DMS114 treated with DMSO at 0.1 percent for 48 hours (cell line): ENCODE measurements at regions not wholly inside any gene's neighbourhood (a gene's known extent, or its start where the extent isn't known, plus 50 kb on each side); places are given as distances from the start of the nearest gene placed in this dataset.

ENCODE experiments used
- DNase-seq: peaks from one replicate; lab custom pipeline; 2025; ENCODE audit not compliant: unreplicated experiment; lab: John Stamatoyannopoulos, UW

DNA sequence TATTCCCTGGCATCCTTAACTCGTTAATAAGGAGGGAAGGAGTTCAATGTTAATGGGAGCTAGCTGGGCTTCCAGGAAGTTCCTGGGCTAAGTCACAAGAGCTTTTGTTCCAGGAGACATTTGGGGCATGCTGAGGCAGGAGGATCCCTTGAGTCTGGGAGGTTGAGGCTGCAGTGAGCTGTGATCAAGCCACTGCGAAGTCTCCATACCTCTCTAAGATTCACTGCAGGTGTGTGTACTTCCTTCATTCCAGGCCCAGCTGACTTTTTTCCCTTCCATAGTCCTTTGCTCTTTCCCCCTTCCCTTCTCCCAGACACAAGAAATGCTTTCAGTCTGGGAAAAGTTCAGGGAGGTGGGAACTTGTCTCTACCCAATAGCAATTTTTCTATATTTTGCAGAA lies 489.8 kb downstream of the NPIPA7 start:
- no peak for DNase-seq

DNA sequence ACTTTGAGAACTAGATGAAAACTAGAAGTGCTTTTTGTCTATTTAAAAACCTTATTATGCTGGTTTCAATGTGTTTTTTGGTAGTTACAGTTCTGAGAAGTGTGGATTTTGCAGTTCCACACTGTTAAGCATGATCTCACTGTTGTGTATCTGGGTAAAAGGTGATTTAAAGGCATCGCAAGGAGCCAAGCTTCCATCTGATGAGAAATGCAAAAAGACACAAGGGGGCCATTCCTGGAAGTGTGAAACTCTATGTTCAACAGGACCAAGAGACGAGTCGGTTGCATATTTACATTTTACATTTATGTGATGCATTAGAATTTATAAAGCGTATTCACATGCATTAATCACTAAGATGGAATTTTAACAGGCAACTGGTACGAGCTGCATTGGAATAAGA lies 490.8 kb downstream of the NPIPA7 start:
- no peak for DNase-seq

DNA sequence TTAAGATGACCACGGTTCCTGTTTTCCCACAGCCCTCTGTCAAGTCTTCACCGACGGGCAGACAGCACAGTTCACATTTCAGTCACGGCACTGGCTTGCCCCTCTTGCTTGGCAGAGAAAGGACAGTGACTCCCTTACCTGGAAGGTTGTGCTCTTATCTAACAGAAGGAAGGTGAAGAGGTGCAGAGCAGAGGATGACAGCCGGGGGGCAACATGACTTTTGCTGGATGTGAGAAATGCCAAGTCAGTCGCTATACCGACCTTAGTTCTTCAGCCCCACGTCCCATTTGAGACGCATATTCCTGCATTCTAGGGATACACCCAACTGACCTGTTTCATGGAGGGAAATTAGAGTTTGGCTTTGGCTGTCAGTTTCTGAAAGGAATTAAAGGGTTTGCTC lies 492.3 kb downstream of the NPIPA7 start:
- DNase-seq: no peak

DNA sequence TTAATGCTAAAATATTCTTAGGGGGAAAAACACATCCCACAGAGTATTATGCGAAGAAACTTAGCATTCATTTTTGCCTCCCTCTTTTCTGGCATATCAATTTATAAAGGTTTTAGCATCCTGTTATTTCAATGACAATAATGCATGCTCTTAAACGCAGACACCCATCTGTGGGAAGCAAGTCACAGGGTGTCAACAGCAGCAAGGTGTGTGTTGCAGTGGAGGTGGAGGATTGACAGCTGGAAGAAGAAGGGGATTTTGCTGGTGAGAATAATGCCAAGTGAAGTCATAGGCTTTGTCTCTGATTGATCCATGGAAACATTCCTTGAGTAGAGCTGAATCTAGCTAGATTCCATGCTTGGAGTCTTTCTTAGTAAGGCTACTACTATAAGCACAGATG lies 498.1 kb downstream of the NPIPA7 start:
- no peak for DNase-seq

DNA sequence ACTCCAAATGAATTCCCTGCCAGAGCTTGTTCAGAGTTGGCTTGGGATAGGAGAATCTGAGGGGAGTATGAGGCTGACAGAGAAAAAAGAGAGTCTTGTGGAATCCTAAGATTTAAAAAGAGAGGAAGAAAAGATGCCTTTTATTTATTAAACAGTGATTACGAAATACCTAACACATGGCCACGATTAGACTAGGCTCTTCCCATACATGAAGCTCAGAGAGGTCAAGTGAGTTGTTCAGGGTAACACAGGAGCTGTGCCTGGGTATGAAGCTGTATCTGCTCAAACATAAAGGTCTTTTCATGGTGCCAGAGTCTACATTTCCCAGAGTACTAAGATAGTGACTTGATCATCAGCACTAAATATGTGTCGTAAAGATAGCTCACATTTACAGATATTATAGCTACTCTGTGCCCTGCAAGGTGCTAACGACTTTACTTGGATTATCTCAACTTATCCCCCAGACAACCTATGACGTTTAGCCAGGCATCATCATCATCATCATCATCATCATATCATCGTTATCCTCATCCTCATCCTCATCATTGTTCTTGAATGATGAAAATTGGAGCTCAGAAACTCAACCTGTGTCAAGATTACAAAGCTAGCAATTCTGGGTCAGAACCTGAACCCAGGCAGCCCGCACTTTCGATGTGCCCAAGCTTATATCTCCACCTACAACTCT lies 500.8 kb downstream of the NPIPA7 start:
- no peak for DNase-seq

DNA sequence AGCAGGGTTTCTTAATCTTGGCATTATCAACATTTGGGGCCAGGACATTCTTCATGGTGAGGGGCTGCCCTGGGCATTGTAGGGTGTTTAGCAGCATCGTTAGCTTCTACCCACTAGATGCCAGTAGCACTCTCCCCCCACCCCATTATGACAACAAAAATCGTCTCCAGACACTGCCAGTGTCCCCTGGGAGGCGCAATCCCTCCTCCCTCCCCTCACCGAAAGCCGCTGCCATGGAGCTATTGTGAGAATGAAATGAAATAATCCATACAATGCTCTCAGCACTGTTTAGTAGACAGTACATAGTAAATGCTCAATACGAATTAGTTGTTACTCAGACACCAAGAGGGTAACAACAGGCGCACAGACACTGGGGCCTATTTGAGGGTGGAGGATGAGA lies 502.9 kb downstream of the NPIPA7 start:
- DNase-seq: no peak

DNA sequence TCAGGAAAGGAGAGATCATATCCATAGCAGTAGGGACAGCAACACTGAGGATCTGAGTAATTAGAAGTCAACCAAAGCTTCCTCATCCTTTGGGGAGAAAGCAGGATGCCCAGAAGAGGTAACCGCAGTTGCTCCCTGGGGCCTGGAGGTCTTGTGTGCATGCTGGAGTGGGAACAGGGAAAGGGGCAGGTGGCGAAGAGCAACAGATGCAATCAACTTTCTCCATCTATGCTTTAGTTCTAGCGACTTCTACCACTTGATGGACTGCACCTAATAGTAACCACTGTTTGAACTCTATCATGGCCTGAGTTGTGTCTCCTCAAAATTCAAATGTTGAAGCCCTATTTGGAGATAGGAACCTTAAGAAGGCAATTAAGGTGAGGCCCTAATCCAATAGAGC lies 503.8 kb downstream of the NPIPA7 start:
- DNase-seq: no peak

DNA sequence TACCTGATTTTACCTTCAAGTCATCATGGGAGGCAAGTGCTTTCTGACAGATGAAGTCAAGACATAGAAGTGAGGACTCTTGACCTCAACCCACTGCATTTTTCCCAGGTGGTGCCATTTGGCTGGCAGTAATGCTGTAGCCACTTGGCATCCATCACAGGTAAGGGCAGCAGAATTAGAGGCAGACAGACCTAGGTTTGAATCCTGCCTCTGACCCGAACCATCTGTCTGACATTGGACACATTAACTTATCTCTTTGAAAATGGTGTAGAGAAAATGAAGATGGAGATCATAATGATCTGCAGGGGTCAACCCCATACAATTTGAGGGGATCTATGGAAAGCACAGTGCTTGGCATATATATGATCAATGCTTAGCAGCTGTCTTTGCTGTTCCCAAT lies 505.5 kb downstream of the NPIPA7 start:
- no peak for DNase-seq

DNA sequence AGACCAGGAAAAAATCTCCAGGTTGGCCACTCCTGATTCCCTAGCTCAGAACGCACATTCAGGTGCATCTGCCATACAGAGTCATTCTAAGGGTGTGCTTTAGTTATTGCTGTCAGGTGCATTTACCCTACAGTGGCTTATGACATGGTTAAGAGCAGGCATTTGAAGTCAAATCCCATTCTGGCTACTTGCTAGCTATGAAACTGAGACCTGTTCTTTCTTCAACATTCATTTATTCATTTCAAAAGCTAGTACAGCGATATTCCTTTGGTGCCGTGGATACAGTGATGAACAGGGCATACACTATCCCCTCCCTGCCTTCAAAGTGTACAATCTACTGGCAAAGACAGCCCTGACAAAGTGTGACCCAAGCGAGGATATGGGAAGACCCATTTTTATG lies 508.3 kb downstream of the NPIPA7 start:
- no peak for DNase-seq

DNA sequence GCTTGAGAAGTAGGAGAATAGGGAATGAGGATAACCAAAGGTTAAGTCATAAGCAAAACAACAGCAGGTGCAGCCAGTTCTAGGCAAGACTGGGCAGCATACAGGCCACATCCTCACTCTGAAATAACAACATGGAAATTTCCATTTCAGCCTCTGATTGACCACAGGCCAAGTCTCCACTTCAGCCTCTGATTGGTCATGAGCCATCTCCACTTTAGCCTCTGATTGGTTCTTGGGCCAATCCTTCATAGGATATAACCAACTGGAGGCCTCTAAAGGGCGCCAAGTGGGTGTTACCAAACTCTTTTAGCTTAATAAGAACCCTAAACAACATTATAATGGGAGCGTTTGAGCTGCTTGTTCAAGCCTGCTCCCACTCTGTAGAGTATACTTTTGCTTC lies 512.0 kb downstream of the NPIPA7 start:
- DNase-seq: no peak

DNA sequence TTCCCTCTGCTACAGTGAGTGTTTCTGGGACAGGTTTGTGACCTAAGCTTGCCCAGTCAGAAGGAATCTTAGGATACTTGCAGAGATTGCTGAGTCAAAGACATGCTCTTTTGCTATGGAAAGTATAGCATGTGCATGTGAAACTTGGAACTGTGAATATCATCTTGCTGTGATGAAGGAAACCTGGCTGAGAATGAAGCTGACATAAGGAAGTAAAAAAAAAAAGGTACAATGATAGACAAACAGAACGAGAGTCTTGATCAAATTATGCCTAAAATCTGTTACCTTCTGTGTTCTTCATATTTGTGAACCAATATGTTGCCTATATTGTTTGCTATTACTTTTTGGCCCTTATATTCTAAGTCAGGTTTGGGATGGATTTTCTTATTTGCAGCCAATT lies 525.7 kb downstream of the NPIPA7 start:
- no peak for DNase-seq

DNA sequence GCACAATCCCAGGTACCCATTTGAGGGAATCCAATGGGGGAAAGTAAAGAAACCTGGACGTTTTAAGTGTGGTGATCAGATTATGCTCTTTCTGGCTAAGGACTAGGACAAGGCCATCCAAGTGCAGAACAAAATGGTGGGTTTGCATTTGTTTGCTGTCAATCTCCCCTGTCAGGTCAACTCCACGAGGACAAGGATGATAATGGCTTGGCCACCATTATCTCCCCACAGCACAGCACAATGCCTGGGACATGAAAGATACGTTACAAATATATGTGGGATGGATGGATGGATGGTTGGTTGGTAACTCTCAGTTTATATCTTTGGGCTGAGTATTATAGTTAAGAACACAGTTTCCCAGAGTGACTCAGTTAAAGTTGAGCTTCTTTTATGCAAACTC lies 526.9 kb downstream of the NPIPA7 start:
- no peak for DNase-seq

DNA sequence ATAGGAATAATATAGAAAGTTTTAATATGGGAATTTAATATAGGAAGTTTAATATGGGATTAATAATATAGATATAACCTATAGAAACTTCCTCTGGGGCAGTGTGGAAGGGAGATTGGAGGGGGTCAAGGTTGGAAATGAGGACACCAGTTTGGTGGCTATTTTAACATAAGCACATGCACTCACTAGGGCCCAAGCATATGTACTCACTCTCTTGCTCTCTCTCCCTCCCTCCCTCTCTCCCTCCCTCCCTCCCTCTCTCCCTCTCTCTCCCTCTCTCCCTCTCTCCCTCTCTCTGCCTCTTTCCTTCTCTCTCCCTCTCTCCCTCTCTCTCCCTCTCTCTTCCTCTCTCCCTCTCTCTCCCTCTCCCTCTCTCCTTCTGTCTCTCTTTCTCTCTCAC lies 528.1 kb downstream of the NPIPA7 start:
- DNase-seq: no peak

DNA sequence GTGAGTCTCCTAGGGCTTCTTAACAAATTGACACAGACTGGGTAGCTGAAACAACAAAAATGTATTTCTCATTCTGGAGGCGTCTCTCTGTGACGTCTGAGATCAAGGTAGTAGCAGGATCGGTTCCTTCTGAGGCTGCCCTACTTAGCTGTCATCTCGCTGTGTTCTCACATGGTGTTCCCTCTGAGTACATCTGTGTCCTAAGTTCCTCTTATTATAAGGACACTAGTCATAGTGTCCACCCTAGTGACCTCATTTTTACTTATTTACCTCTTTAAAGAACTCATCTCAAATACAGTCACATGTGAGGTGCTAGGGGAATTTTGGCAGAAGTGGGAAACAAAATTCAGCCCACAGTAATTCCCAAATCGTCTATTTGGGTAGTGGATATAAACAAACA lies 529.1 kb downstream of the NPIPA7 start:
- DNase-seq: no peak

DNA sequence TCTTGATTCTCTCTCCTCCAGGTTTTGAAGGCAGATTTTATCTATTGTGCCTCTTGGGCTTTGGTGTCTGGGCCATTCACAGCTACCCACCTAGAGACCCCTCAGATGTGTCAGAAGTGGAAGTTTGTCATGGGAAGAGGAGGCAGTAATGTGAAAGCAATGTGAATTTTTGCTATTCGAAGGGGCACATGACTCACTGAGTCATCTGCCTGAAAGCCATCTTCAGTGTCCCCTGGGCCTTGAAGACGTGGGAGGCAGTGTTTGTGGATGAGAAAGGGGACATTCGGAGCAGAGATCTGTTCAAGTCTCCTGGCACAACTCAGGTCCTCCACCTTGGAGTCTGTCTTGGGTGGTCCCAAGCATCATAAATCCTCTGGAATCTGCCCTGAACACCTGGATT lies 530.2 kb downstream of the NPIPA7 start:
- DNase-seq: no peak

DNA sequence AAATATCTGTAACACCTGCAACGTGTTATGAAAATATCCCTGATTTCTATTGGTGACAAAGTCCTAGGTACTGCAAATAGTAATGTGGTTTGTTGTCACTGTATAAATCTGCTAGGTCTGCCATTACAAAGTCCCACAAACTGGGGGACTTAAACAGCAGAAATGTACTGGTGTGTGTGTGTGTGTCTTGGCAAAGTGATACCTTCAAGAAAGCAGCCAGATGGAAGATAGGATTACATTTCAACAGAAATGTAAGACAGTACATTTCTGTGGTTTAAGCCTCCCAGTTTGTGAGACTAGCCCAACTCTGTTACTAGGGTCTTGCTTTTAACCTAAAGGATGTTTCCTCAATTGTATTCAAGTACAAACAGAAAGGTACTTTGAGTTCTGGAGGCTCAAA lies 531.7 kb downstream of the NPIPA7 start:
- DNase-seq: no peak

DNA sequence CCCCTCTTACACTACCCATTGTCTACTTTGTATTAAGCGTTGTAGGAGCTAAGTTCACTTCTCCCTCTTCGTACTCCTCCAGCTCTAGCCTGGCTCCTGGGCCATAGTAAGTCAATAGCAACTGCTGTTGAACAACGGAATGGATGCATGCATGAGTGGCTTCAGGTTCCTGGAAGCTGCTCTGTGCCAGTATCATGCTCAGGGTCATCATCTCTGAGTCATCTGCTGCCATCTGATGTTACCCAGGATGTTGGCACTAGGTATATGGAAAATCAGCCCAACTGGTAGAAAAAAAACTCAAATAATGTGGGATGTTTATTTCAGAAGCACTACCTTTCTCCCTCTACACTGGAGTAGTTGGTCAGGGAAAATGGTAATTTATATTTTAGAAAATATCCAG lies 536.8 kb downstream of the NPIPA7 start:
- no peak for DNase-seq

DNA sequence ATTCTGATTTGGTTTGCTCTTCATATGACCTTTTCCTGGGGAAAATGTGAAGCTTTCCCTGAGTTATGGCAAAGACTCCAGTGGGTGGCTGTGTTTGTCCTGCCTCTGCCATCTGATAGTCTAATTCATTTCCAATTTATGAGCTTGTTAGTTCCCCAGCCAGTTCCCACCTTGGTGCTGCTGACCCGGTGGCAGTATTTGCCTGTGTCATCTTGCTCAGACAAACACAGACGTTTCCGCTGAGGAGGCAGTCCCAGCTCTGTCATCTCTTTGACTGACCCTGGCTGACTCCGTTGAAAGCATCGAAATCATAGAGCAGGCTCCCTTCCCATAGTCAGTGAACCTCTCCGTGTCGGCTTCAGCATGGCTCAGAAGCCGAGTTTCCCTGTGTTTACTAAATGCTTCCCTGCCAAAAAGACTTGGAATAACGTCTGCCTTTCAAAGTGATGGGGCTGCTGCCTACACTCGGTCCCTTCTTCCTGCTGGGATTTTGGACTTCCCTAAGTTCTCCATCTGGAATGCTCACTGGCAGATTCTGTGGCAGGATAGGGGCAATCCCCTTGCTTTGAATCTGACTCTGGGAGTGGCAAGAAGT lies 538.3 kb downstream of the NPIPA7 start:
- no peak for DNase-seq

DNA sequence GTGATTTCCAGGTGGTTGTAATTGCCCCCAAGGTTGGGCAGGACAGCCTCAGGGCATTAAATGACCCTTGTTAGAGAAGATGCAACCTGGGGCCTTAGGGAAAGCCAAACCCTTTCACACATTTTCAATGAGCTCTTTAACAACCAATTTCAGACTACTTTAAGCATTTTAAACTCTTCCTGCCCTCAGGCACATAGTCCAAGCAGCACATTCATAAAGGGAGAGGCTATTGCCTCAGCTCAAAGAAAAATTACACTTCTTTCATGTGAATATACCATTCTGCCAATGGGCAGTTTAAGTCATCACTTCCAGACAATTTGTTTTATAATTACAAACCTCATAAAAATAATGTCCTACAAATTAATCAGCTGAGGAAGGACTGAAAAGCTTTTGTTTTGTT lies 544.5 kb downstream of the NPIPA7 start:
- DNase-seq: no peak

DNA sequence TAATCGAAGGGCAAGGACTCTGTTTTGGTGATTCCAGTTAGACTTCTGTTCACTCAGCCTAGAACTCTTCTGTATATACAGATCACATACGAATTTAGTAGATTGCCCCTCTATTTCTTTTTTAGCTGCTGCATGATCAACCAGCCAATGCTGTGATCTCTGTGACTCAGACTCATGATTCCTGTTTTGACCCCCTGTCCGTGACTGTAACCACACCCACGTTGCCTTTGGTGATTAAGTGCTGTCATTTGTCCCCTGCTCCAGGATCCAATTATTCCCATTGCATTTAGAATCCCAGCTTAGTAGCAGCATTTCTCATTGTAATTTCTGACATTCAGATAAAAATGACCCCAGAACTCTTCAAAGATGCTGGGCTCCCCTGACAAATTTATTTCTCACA lies 545.7 kb downstream of the NPIPA7 start:
- no peak for DNase-seq

DNA sequence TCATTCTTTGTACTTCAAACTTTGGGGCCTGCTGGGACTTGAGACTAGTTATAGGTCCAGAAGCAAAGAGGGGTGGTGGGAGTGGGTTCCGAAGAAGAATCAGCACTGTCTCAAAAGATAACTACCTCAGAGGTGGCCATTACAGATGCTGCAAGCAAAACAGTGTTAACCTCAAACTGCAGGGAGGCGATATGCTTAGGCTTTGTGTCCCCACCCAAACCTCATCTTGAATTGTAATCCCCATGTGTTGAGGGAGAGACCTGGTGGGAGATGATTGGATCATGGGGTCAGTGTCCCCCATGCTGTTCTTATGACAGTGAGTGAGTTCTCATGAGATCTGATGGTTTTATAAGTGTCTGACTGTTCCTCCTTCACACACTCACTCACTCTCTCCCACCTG lies 545.3 kb downstream of the XYLT1 start:
- no peak for DNase-seq

DNA sequence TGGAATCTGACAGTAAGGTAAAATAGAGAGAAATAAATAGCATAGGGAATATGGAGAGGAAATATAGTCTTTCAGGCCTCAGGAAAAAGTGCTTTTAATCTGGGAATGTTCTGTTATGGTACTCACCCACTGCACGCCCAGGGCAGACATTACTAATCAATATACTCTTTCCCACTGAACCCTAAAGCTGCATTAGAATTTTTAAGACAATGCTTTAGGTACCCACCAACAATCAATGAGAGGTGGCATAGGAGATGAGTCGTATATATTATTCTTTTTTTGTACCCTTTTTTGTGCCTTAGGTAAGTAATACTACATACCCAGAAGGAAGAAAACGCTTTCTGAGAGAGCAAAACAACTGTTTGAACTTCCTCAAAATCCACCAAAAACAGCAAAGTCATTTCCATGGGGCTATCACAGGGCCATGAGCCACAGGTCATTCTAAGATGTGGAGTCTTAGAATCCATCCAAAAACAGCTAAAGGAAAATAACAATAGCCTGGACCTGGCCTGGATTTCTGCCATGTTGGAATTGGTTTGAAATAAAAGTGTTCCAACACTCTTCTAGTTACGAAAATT lies 542.1 kb downstream of the XYLT1 start:
- no peak for DNase-seq
